Muscle layer of duodenum (tissue), 2 donors: ENCODE measurements at regions not wholly inside any gene's neighbourhood (a gene's known extent, or its start where the extent isn't known, plus 50 kb on each side); places are given as distances from the start of the nearest gene placed in this dataset.

Experiments used
- H3K27ac ChIP-seq: one replicate; pipeline ENCODE4 v1.7.0; 2013; ENCODE audit warnings: mild to moderate bottlenecking, low read length
- H3K27me3 ChIP-seq: one replicate; pipeline ENCODE4 v1.7.0; 2013; ENCODE audit warnings: low read depth, mild to moderate bottlenecking, control low read depth, low read length
- H3K36me3 ChIP-seq, 2 donors: one replicate each; pipeline ENCODE4 v1.7.0; 2013; ENCODE audit warnings: low read length in 2 of 2, control low read depth in 1 of 2, mild to moderate bottlenecking in 1 of 2; ENCODE audit not compliant: insufficient read depth in 2 of 2, control insufficient read depth in 1 of 2
- H3K4me1 ChIP-seq, 2 donors: one replicate each; pipeline ENCODE4 v1.7.0; 2013; ENCODE audit warnings: low read length in 2 of 2, mild to moderate bottlenecking in 2 of 2, control low read depth in 1 of 2, moderate library complexity in 1 of 2; ENCODE audit not compliant: insufficient read depth in 2 of 2, control insufficient read depth in 1 of 2
- H3K4me3 ChIP-seq, 2 donors: one replicate each; pipeline ENCODE4 v1.7.0; 2013; ENCODE audit warnings: low read length in 2 of 2, low read depth in 1 of 2, mild to moderate bottlenecking in 1 of 2
- H3K9me3 ChIP-seq, 2 donors: one replicate each; pipeline ENCODE4 v1.7.0; 2013; ENCODE audit warnings: low read length in 2 of 2, control low read depth in 1 of 2, mild to moderate bottlenecking in 1 of 2; ENCODE audit not compliant: control insufficient read depth in 1 of 2
- donor health status: healthy.

GRCh38 chr7:47085491-47086275 lies 496.2 kb downstream of the TNS3 start:
- H3K4me1 ChIP-seq, result peaks cover 0 to 4% of the 10 kb centered on the region in 2 donors
- no peaks in the 10 kb centered on the region for H3K27me3 ChIP-seq
- H3K36me3 ChIP-seq, result no peaks in the 10 kb centered on the region
- H3K9me3 ChIP-seq, result no peaks in the 10 kb centered on the region
- H3K4me3 ChIP-seq, result no peak overlapping the region
- H3K27ac ChIP-seq, result no peak overlapping the region

- Histone ChIP-seq H3K36me3 (no peaks in the 10 kb centered on the region), H3K27me3 (no peaks in the 10 kb centered on the region), H3K9me3 (no peaks in the 10 kb centered on the region), H3K4me3 (no peak overlapping the region), H3K27ac (no peak overlapping the region), H3K4me1 (peaks cover 0 to 2% of the 10 kb centered on the region in 2 donors)
These were observed 498.2 kb downstream of the TNS3 start for GRCh38 chr7:47083476-47084250.

GRCh38 chr7:47080816-47081215 lies 501.1 kb downstream of the TNS3 start:
- no peaks in the 10 kb centered on the region for H3K4me1 ChIP-seq
- H3K27me3 ChIP-seq, result no peaks in the 10 kb centered on the region
- H3K27ac ChIP-seq, result no peak overlapping the region
- no peaks in the 10 kb centered on the region for H3K36me3 ChIP-seq
- H3K4me3 ChIP-seq, result no peak overlapping the region
- no peaks in the 10 kb centered on the region for H3K9me3 ChIP-seq

- H3K27ac ChIP-seq, result no peak overlapping the region
- H3K36me3 ChIP-seq, result no peaks in the 10 kb centered on the region
- H3K9me3 ChIP-seq, result no peaks in the 10 kb centered on the region
- H3K4me1 ChIP-seq, result peaks cover 0 to 8% of the 10 kb centered on the region in 2 donors
- H3K4me3 ChIP-seq, result no peak overlapping the region
- H3K27me3 ChIP-seq, result no peaks in the 10 kb centered on the region
These were observed 503.7 kb downstream of the TNS3 start for GRCh38 chr7:47078241-47078640.

GRCh38 chr7:47074702-47075153 lies 507.2 kb downstream of the TNS3 start:
- H3K4me1 ChIP-seq, result peaks cover 0 to 8% of the 10 kb centered on the region in 2 donors
- H3K36me3 ChIP-seq, result no peaks in the 10 kb centered on the region
- no peaks in the 10 kb centered on the region for H3K9me3 ChIP-seq
- H3K4me3 ChIP-seq, result no peak overlapping the region
- no peaks in the 10 kb centered on the region for H3K27me3 ChIP-seq
- no peak overlapping the region for H3K27ac ChIP-seq

- Histone ChIP-seq H3K27ac (no peak overlapping the region), H3K36me3 (no peaks in the 10 kb centered on the region), H3K4me3 (no peak overlapping the region), H3K27me3 (no peaks in the 10 kb centered on the region), H3K4me1 (peaks cover 0 to 8% of the 10 kb centered on the region in 2 donors), H3K9me3 (no peaks in the 10 kb centered on the region)
These were observed 508.6 kb downstream of the TNS3 start for GRCh38 chr7:47073284-47073683.

GRCh38 chr7:47071866-47072265 lies 510.0 kb downstream of the TNS3 start:
- H3K27ac ChIP-seq, result no peak overlapping the region
- H3K4me3 ChIP-seq, result no peak overlapping the region
- no peaks in the 10 kb centered on the region for H3K27me3 ChIP-seq
- no peaks in the 10 kb centered on the region for H3K36me3 ChIP-seq
- peaks cover 0 to 8% of the 10 kb centered on the region in 2 donors for H3K4me1 ChIP-seq
- H3K9me3 ChIP-seq, result no peaks in the 10 kb centered on the region

- Histone ChIP-seq H3K27ac (no peak overlapping the region), H3K9me3 (peaks cover 0 to 4% of the 10 kb centered on the region in 2 donors), H3K27me3 (no peaks in the 10 kb centered on the region), H3K4me1 (peaks cover 0 to 1% of the 10 kb centered on the region in 2 donors), H3K36me3 (no peaks in the 10 kb centered on the region), H3K4me3 (no peak overlapping the region)
These were observed 512.4 kb downstream of the TNS3 start for GRCh38 chr7:47069385-47070076.

GRCh38 chr7:47066976-47067614 lies 514.8 kb downstream of the TNS3 start:
- H3K27me3 ChIP-seq, result no peaks in the 10 kb centered on the region
- H3K9me3 ChIP-seq, result peaks cover 0 to 4% of the 10 kb centered on the region in 2 donors
- no peaks in the 10 kb centered on the region for H3K36me3 ChIP-seq
- no peak overlapping the region for H3K27ac ChIP-seq
- H3K4me3 ChIP-seq, result no peak overlapping the region
- no peaks in the 10 kb centered on the region for H3K4me1 ChIP-seq

GRCh38 chr7:47056731-47057130 lies 525.2 kb downstream of the TNS3 start:
- no peak overlapping the region for H3K4me3 ChIP-seq
- H3K9me3 ChIP-seq, result no peaks in the 10 kb centered on the region
- H3K36me3 ChIP-seq, result no peaks in the 10 kb centered on the region
- H3K4me1 ChIP-seq, result no peaks in the 10 kb centered on the region
- H3K27me3 ChIP-seq, result no peaks in the 10 kb centered on the region
- H3K27ac ChIP-seq, result no peak overlapping the region
